Stimulated activated naive CD8-positive, alpha-beta T cell treated with anti-CD3 and anti-CD28 coated beads, Interleukin-15, Interleukin-2, amounts not matched to agents 100 ng/mL and 50 ng/mL, for 24 hours (primary cell): ENCODE measurements at regions not wholly inside any gene's neighbourhood (a gene's known extent, or its start where the extent isn't known, plus 50 kb on each side); places are given as distances from the start of the nearest gene placed in this dataset.

Source experiments
- H3K27ac Mint-ChIP-seq: one replicate; pipeline ENCODE4 v1.8.0; 2021; ENCODE audit warnings: mild to moderate bottlenecking, mixed read lengths
- H3K27me3 Mint-ChIP-seq: one replicate; pipeline ENCODE4 v1.8.0; 2021; ENCODE audit warnings: mixed read lengths
- H3K36me3 Mint-ChIP-seq: one replicate; pipeline ENCODE4 v1.8.0; 2021; ENCODE audit warnings: low read depth, mixed read lengths
- H3K4me1 Mint-ChIP-seq: one replicate; pipeline ENCODE4 v1.8.0; 2021; ENCODE audit warnings: low read depth, mixed read lengths
- H3K4me3 Mint-ChIP-seq: one replicate; pipeline ENCODE4 v1.8.0; 2021; ENCODE audit warnings: mild to moderate bottlenecking, mixed read lengths
- H3K9me3 Mint-ChIP-seq: one replicate; pipeline ENCODE4 v1.8.0; 2021; ENCODE audit warnings: mixed read lengths

DNA sequence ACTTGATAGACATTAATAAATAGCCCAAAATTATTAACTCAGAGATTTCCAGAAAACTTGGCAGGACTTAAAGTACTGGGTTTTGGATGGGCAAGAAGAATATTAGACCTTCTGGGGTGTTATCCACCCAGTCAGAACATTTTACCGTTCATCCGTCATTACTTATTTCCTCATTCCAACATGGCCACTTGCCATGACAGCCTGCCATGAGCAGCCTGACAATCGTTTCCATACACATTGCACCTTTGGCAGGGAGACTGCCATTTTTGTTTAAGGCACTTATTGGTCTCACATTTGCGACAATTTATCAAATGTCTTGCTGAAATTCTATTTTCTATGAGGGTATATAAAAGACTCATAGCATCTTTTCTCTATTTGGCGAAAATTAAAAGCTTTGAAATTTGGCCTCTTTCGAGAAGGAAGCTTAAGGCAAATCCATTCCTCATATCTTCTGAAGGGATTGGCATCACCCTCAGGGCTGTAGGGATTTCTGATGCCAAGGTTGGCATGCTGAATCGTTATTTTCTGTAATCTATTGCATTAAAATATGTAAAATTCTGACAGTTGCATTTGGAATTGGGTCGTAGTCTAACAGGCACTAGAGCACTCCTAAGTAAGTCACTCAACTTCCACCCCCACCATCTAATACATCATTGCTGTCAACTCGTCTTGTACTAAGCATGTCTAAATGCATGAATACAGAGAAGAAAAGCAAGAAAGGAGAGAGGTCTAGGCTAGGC lies 406.3 kb upstream of the PIK3C3 start:
- no peaks in the 10 kb centered on the region for H3K27me3 Mint-ChIP-seq
- H3K4me3 Mint-ChIP-seq, result no peak overlapping the region
- H3K27ac Mint-ChIP-seq, result no peak overlapping the region
- no peaks in the 10 kb centered on the region for H3K9me3 Mint-ChIP-seq
- H3K36me3 Mint-ChIP-seq, result no peaks in the 10 kb centered on the region
- H3K4me1 Mint-ChIP-seq, result no peaks in the 10 kb centered on the region

DNA sequence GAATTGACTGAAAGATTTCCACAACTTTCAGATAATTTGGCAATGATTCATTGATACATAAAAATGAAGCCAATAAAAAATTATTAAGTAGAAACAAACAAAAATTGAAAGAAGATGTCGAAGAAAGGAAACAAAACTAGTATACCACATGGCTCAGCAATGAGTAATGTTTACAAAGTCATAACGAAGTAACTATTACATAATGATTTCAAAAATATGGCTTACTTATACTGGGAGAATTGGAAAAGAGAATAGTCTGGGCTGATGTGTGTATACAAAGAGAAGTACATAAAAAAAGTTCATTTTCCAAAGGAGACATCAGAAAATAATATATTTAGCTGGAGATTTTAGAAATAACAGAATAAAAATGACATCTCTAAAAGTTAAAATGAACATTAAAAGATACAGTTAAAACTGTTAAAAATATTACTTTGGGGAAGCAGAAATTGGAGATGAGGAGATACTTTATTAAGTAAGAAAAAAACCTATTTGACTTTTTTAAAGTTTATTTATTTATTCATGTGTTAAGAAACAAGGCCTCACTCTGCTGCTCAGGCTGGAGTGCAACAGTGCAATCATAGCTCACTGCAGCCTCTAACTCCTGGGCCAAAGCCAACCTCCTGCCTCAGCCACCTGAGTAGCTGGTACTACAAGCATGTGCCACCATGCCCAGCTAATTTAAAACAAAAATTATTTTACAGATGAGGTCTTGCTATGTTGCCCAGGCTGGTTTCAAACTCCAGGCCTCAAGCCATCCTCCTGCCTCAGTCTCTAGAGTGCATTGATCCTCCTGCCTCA lies 409.7 kb upstream of the PIK3C3 start:
- no peak overlapping the region for H3K4me3 Mint-ChIP-seq
- no peaks in the 10 kb centered on the region for H3K36me3 Mint-ChIP-seq
- H3K9me3 Mint-ChIP-seq, result no peaks in the 10 kb centered on the region
- no peak overlapping the region for H3K27ac Mint-ChIP-seq
- no peaks in the 10 kb centered on the region for H3K27me3 Mint-ChIP-seq
- no peaks in the 10 kb centered on the region for H3K4me1 Mint-ChIP-seq

DNA sequence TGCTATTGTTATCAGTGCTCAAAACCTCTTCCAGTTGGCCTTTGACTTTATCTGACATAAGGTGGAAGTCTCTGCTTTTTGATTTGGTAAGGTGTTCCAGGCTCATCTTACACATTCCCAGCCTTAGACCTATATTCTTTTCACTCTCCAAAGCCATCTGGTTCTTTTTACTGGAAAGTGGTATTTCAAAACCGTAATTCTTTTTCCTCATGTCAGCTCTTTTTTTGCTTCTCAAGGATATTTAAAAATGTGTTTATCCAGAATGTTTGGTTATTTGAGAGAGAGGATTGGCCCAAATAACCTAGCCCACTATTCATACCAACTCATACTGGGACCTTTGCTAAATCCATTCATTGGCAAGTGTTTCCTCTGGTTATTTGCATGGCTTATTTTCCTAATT lies 411.2 kb upstream of the PIK3C3 start:
- Mint-ChIP-seq H3K4me3 (no peak overlapping the region), H3K36me3 (no peaks in the 10 kb centered on the region), H3K27me3 (no peaks in the 10 kb centered on the region), H3K9me3 (peaks cover 4% of the 10 kb centered on the region), H3K27ac (no peak overlapping the region), H3K4me1 (no peaks in the 10 kb centered on the region)

DNA sequence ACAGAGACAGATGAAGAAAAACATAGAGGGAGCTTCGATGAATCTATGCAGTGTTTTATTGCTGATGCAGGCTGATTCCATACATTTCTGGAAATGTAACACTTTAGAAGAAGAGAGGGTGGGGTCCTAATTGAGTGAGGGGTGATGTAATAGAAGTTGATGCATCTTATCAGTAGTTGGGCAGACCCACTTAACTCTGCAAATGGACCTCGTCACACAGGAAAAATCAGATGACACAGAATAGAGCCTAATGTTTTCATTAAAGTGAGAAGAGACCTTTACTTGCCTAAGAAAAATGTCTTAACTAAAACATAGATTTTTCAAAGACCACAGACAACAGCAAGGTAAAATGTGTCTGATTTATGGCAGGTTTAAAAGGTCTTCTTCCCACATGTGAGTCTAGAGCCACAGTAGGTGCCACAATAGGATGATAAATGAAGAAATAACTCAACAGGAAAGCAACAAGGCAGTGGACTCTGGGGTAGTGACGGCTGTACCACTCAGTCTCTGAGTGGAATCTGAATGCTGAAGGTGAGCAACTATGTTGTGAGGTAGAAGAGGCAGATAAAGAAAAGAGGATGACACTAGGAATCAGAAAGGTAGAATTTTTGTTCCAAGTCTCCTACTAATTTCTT lies 414.7 kb upstream of the PIK3C3 start:
- Mint-ChIP-seq H3K27ac (no peak overlapping the region), H3K27me3 (no peaks in the 10 kb centered on the region), H3K9me3 (peaks cover 14% of the 10 kb centered on the region), H3K4me1 (no peaks in the 10 kb centered on the region), H3K36me3 (no peaks in the 10 kb centered on the region), H3K4me3 (no peak overlapping the region)

DNA sequence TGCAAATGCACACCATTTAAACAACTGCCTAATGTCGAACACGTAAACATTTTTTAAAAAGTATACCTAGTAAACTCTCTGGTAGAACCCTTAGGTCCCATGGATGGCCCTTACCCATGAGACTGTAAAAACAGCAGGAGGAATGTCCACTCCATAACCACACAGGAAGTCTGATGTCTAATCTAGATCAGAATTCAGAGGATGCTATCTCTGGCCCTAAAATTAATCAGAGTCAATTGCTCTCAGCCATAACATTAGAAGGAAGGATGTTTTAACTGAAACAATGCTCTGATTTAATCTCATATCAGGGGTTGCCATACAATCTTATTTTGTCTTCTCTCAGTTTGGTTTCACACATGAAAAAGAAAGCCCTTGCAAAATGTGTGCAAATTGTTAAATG lies 416.3 kb upstream of the PIK3C3 start:
- no peaks in the 10 kb centered on the region for H3K4me1 Mint-ChIP-seq
- H3K9me3 Mint-ChIP-seq, result peaks cover 14% of the 10 kb centered on the region
- H3K27ac Mint-ChIP-seq, result no peak overlapping the region
- H3K27me3 Mint-ChIP-seq, result no peaks in the 10 kb centered on the region
- no peak overlapping the region for H3K4me3 Mint-ChIP-seq
- no peaks in the 10 kb centered on the region for H3K36me3 Mint-ChIP-seq

DNA sequence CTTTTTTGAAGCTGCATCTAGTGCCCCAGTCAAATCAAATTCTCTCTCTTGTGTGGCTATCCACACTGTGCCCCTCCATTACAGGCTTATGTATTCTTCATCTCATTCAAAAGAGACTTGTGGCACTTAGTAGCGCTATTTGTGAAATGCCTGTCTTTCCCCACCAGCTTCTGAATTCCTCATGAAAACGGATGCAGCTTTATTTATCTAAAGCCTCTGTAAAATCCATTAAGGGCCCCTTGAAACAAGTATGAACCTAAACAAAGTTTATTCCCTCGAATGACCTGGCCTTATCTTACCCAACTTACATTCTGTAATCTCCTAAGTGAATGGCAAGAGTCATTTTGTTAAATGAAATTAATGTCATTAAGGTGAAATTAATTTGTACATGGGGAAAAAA lies 417.4 kb upstream of the PIK3C3 start:
- Mint-ChIP-seq H3K27me3 (no peaks in the 10 kb centered on the region), H3K9me3 (peaks cover 14% of the 10 kb centered on the region), H3K4me1 (no peaks in the 10 kb centered on the region), H3K4me3 (no peak overlapping the region), H3K36me3 (no peaks in the 10 kb centered on the region), H3K27ac (no peak overlapping the region)

DNA sequence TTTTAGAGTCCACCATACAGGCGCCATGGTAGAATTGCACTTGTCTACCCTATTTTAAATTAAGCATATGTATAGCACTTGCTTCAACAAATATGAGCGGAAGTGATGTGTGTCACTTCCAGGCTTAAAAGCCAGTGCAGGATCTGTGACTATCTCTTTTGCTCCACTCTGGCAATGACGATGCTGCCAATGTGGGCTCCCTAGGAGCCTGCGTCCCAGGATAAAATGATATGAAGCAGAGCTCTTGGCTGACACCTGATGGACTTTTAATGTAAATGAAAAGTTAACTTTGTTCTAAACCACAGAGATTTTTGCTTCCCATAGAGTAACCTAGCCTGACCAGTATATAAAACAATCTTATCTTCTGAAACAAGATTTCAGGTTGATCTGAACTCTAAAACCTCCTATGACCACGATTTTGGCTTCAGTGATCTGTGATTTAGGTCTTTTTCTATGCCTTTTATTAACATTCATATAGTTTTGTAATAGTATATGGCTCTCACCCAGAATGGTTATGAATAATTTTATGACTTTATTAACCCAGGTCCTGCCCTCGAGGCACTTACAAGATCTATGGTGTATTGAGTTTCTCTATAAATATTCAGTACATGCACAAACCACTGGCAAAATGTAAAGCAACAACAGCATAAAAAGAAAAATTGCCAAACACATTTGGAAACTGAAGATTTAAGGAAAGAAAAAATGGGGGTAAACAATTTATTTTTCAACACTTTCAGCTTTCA lies 422.5 kb upstream of the PIK3C3 start:
- H3K27me3 Mint-ChIP-seq, result no peaks in the 10 kb centered on the region
- H3K36me3 Mint-ChIP-seq, result no peaks in the 10 kb centered on the region
- H3K4me1 Mint-ChIP-seq, result no peaks in the 10 kb centered on the region
- H3K9me3 Mint-ChIP-seq, result peaks cover 8% of the 10 kb centered on the region
- no peak overlapping the region for H3K4me3 Mint-ChIP-seq
- no peak overlapping the region for H3K27ac Mint-ChIP-seq

DNA sequence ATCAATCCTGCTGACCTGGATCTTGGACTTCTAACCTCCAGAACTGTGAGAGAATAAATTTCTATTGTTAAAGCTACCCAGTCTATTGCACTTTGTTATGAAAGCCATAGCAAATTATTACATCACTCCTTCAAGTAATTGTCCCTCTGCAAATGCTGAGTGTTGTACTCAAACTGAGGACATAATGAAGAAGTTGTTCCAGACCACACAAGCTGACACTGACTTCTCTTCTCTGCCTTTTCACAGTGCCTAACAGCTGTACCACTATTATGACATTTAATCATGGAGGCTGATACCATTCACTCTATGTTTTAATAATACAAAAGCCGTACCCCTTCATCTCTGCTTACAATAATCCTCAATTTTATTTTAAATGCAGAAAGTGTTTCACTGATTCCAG lies 424.1 kb upstream of the PIK3C3 start:
- Mint-ChIP-seq H3K4me1 (no peaks in the 10 kb centered on the region), H3K27ac (no peak overlapping the region), H3K4me3 (no peak overlapping the region), H3K9me3 (peaks cover 8% of the 10 kb centered on the region), H3K36me3 (no peaks in the 10 kb centered on the region), H3K27me3 (no peaks in the 10 kb centered on the region)

DNA sequence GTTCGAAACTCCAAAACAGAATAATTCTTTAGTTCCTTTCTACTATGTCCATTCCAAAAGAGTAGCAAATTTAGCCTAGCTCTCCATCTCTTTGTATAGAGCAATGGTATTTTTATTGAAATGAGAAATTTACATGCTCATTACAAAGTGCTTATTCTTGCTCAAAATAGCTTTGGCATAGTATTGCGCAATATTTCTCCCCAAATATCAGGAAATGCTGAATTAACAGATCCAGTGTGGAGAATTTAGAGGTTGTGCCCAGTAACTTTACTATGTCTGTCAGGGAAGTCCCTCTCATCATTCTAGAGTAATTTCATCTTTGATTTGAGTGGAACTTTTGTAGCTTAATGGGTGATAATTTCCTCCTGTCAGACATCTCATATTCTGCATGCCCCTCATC lies 425.9 kb upstream of the PIK3C3 start:
- Mint-ChIP-seq H3K36me3 (no peaks in the 10 kb centered on the region), H3K9me3 (peaks cover 8% of the 10 kb centered on the region), H3K4me3 (no peak overlapping the region), H3K4me1 (no peaks in the 10 kb centered on the region), H3K27me3 (no peaks in the 10 kb centered on the region), H3K27ac (no peak overlapping the region)

DNA sequence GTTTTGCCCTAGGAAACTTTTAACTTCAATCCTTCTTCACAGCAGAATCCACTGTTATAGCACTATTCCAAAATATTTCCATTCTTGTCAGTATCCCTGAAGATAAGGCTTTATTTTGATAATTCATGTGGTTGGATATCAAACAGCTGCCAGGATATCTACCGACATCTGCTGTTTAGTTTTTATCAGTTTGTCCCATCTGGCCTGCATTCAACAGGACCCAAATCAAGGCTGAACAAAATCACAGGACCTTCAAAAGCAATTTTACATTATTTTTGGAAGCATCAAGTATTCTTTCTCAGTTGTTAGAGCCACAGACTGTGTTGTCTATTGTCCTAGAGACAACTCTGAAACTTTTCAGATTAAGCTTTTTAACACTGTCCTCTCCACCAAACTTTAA lies 429.0 kb upstream of the PIK3C3 start:
- Mint-ChIP-seq H3K9me3 (peaks cover 8% of the 10 kb centered on the region), H3K4me1 (no peaks in the 10 kb centered on the region), H3K27me3 (no peaks in the 10 kb centered on the region)

DNA sequence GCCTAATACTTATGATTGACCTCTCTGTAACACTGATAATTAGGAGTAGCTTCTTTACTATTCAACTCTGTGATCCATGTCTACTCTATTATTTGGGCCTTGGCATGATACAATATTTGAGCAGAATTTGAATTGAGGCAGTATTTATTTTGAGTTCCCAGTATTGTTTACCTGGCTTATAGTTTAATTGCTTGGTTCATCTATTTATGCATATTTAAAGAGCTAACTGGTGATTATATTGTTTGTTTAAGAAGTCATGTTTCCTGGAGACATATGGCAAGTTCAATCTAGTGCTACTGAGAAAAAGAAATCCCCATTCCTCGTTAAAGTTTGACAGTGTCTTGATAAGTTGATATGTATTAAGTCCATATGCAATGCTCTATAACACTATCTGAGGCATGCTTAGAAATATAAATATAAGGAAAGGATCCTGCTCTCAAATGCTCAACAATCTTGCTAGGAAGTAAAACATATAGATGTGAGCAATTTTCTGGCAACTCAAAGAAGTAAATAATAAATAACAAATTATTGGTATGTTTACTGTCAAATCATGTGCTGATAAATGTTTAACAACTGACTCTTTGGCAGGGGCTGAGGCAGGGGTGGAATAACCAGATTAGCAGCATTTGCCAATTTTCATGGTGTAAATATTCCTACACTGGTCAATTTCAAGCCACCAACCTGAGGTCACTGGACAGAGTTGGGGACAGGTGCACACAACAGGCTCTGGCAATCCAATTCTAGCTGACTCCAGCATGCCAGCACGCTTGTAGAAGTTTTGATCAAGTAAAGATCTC lies 430.2 kb upstream of the PIK3C3 start:
- no peak overlapping the region for H3K27ac Mint-ChIP-seq
- no peaks in the 10 kb centered on the region for H3K27me3 Mint-ChIP-seq
- no peaks in the 10 kb centered on the region for H3K4me1 Mint-ChIP-seq
- H3K36me3 Mint-ChIP-seq, result no peaks in the 10 kb centered on the region
- peaks cover 8% of the 10 kb centered on the region for H3K9me3 Mint-ChIP-seq
- no peak overlapping the region for H3K4me3 Mint-ChIP-seq

More for the DNA sequence above, 429.0 kb upstream of the PIK3C3 start:
- H3K36me3 Mint-ChIP-seq, result no peaks in the 10 kb centered on the region
- H3K27ac Mint-ChIP-seq, result no peak overlapping the region
- H3K4me3 Mint-ChIP-seq, result no peak overlapping the region

DNA sequence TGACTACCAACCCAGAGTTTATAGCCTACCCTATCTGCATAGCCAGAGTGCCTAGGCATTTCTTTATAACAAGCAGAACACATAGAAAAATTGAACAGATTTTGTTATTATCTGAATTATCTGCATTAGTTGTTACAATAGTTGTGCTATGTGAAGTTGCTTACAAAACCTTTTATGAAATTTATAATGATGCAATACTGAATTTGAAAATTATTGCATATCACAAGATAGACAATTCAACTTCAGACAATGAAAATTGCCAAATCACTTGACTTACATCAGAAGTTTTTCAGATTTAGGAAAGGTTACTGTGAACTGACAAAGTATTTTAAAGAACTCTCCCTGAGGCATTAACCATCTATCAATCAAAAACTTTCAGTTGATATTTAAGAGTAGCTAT lies 437.9 kb upstream of the PIK3C3 start:
- Mint-ChIP-seq H3K36me3 (no peaks in the 10 kb centered on the region), H3K27ac (no peak overlapping the region), H3K27me3 (no peaks in the 10 kb centered on the region), H3K9me3 (no peaks in the 10 kb centered on the region), H3K4me1 (no peaks in the 10 kb centered on the region), H3K4me3 (no peak overlapping the region)

DNA sequence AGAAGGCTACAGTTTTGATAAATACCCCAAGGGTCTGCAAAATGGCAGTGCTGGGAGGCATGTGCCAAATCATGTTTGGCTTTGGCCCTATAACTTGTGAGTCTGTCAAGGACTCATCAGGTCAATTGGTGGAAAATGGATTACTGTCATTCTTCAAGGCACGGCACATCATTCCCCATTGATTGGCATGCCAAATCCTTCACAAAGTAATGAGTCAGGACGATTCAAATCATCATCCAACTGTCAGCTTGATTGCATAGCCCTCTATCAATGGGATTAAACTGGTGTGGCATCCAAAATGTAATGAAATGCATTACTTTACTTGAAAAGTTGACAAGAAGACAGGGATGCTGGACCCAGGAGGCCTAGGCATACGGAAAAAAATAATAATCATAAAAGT lies 441.6 kb upstream of the PIK3C3 start:
- H3K4me3 Mint-ChIP-seq, result no peak overlapping the region
- H3K27me3 Mint-ChIP-seq, result no peaks in the 10 kb centered on the region
- no peaks in the 10 kb centered on the region for H3K36me3 Mint-ChIP-seq
- no peak overlapping the region for H3K27ac Mint-ChIP-seq
- no peaks in the 10 kb centered on the region for H3K4me1 Mint-ChIP-seq
- no peaks in the 10 kb centered on the region for H3K9me3 Mint-ChIP-seq

DNA sequence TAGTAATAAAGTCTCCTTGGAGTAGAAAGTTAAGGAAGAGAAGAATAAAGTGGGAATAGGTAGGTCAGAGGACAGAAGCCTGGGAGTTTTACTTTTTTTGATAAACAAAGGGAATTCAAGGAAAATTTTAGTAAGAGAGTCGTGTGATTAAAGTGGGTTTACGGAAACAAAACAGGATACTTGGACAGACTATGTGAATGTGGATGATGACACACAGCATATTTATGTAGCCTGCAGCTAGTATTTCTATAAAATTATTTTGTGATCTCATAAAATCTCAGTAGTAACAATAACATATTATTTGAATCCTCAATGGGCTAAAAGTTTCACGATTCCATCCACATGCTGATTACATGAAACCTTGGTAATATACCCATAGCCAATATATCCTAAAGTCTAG lies 450.7 kb upstream of the PIK3C3 start:
- Mint-ChIP-seq H3K27me3 (no peaks in the 10 kb centered on the region), H3K4me1 (no peaks in the 10 kb centered on the region), H3K4me3 (no peak overlapping the region), H3K27ac (no peak overlapping the region), H3K36me3 (no peaks in the 10 kb centered on the region), H3K9me3 (peaks cover 6% of the 10 kb centered on the region)
